A673 (cell line): ENCODE measurements at regions not wholly inside any gene's neighbourhood (a gene's known extent, or its start where the extent isn't known, plus 50 kb on each side); places are given as distances from the start of the nearest gene placed in this dataset.

Source experiments
- BruUV-seq: library from RNA; stranded (reverse); fragments of 400-500 nt; replicated peaks from 2 replicates; lab custom pipeline; 2021; lab: Mats Ljungman, UMichigan
- CTCF ChIA-PET: fragments of 300-600 bp; sonication (Branson Sonifier 250); formaldehyde crosslinking; loops from one replicate; lab custom pipeline; 2022; ENCODE audit warnings: antibody characterized with exemption; lab: Charles Lee
- POLR2A ChIA-PET: fragments of 300-600 bp; sonication (Branson Sonifier 250); formaldehyde crosslinking; loops from one replicate; lab custom pipeline; 2022; ENCODE audit warnings: antibody characterized with exemption; ENCODE audit not compliant: low non-redundant PET; lab: Charles Lee
- DNase-seq: peaks from one replicate; pipeline ENCODE4 v3.0.0-alpha.2; 2015; ENCODE audit warnings: low spot score
- H3K27ac ChIP-seq: fragments of 200-600 bp; sonication (generic); 2 replicates; pipeline ENCODE4 v1.5.1; 2016; ENCODE audit warnings: mixed run types, low read depth, mild to moderate bottlenecking, mixed read lengths, antibody characterized with exemption, low read length; ENCODE audit not compliant: poor library complexity, severe bottlenecking
- H3K27me3 ChIP-seq: fragments of 200-600 bp; sonication (generic); replicated peaks from 2 replicates; pipeline ENCODE4 v1.6.1; 2017; ENCODE audit warnings: mixed run types, low read depth, mild to moderate bottlenecking, mixed read lengths, antibody characterized with exemption, low read length; ENCODE audit not compliant: insufficient read depth, poor library complexity
- H3K36me3 ChIP-seq: fragments of 200-600 bp; sonication (generic); 2 replicates; pipeline ENCODE4 v1.6.1; 2016; ENCODE audit warnings: mixed run types, mild to moderate bottlenecking, mixed read lengths, antibody characterized with exemption, low read length; ENCODE audit not compliant: insufficient read depth, poor library complexity, severe bottlenecking
- H3K4me1 ChIP-seq: fragments of 200-600 bp; sonication (generic); 2 replicates; pipeline ENCODE4 v1.6.1; 2017; ENCODE audit warnings: mixed run types, mild to moderate bottlenecking, mixed read lengths, antibody characterized with exemption, low read length; ENCODE audit not compliant: insufficient read depth, poor library complexity, severe bottlenecking
- H3K4me3 ChIP-seq: fragments of 200-600 bp; sonication (generic); 2 replicates; pipeline ENCODE4 v1.5.1; 2016; ENCODE audit warnings: low read depth, mixed run types, mild to moderate bottlenecking, mixed read lengths, low read length; ENCODE audit not compliant: poor library complexity, severe bottlenecking
- H3K9me3 ChIP-seq: fragments of 200-600 bp; sonication (generic); 2 replicates; pipeline ENCODE4 v1.6.1; 2016; ENCODE audit warnings: mixed run types, low read depth, mild to moderate bottlenecking, mixed read lengths, antibody characterized with exemption, low read length; ENCODE audit not compliant: poor library complexity, severe bottlenecking
- EZH2 ChIP-seq: fragments of 200-600 bp; sonication (generic); IDR thresholded peaks from 2 replicates; pipeline ENCODE4 v1.6.1; 2017; ENCODE audit warnings: borderline replicate concordance, low read depth, mild to moderate bottlenecking, mixed read lengths, antibody characterized with exemption, low read length; ENCODE audit not compliant: poor library complexity, severe bottlenecking
- intact Hi-C: fragments of 100-400 bp; cut with micrococcal nuclease; formaldehyde crosslinking; loops from one replicate; pipeline ENCODE4 v1.10.0; 2022; ENCODE audit not compliant: unreplicated experiment
- TF ChIP-seq, protein P1 (sequence below): fragments of 300-800, 200-600 bp; sonication (generic); conservative IDR thresholded peaks from 2 replicates; pipeline ENCODE4 v1.5.1; 2017; ENCODE audit warnings: low read depth, mild to moderate bottlenecking, antibody characterized with exemption, low read length, moderate library complexity, mixed read lengths

DNA sequence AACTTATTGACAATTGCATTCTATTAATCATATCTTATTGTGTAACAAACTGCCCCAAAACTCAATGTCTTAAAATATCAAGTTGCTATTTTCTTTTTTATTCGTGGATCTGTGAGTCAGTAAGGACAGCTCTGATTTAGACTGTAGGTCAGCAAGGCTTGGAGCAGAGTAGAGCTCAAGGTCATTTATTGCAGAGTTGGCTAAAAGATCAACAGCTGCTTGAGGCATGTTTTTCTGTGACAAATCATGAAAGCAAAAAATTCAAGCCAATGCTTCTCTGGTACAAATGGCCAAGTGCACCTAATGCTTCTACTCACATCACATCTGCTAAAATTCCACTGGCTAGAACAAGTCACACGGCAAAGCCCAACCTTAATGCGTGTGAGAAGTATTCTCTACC is 497.7 kb upstream of the LRATD1 start:
- no peaks in the 10 kb centered on the region for H3K9me3 ChIP-seq
- H3K27me3 ChIP-seq, result no peaks in the 10 kb centered on the region
- no peaks in the 10 kb centered on the region for H3K36me3 ChIP-seq
- ChIA-PET POLR2A (no interaction called here), CTCF (no interaction called here)
- intact Hi-C loops, result no loop called here
- DNase-seq, result no peak
- no TSS peak for BruUV-seq
- no peak for TF ChIP-seq EZH2
- TF ChIP-seq, protein P1, sequence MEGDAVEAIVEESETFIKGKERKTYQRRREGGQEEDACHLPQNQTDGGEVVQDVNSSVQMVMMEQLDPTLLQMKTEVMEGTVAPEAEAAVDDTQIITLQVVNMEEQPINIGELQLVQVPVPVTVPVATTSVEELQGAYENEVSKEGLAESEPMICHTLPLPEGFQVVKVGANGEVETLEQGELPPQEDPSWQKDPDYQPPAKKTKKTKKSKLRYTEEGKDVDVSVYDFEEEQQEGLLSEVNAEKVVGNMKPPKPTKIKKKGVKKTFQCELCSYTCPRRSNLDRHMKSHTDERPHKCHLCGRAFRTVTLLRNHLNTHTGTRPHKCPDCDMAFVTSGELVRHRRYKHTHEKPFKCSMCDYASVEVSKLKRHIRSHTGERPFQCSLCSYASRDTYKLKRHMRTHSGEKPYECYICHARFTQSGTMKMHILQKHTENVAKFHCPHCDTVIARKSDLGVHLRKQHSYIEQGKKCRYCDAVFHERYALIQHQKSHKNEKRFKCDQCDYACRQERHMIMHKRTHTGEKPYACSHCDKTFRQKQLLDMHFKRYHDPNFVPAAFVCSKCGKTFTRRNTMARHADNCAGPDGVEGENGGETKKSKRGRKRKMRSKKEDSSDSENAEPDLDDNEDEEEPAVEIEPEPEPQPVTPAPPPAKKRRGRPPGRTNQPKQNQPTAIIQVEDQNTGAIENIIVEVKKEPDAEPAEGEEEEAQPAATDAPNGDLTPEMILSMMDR, result no peak
- no peak overlapping the region for H3K4me3 ChIP-seq
- no peaks in the 10 kb centered on the region for H3K4me1 ChIP-seq
- no peak overlapping the region for H3K27ac ChIP-seq

DNA sequence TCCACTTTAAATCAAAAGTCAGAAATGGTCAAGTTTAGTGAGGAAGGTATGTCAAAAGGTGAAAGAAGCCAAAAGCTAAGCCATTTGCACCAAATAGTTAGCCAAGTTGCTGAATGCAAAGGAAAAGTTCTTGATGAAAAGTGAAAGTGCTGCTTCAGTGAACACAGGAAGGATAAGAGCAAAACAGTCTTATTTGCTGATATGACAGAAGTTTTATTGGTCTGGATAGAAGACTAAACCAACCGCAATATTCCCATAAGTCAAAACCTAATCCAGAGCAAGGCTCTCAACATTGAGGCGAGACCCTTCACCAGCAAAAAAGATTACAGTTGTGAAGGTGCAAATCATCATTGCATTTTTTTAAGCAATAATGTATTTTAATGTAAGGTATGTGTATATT is 496.5 kb upstream of the LRATD1 start:
- Histone ChIP-seq H3K27me3 (no peaks in the 10 kb centered on the region), H3K4me3 (no peak overlapping the region), H3K36me3 (no peaks in the 10 kb centered on the region), H3K4me1 (no peaks in the 10 kb centered on the region), H3K27ac (no peak overlapping the region), H3K9me3 (no peaks in the 10 kb centered on the region)
- ChIA-PET CTCF (no interaction called here), POLR2A (no interaction called here)
- TF ChIP-seq, protein P1, result no peak
- TF ChIP-seq EZH2, result no peak
- intact Hi-C loops, result no loop called here
- no TSS peak for BruUV-seq
- DNase-seq, result no peak

DNA sequence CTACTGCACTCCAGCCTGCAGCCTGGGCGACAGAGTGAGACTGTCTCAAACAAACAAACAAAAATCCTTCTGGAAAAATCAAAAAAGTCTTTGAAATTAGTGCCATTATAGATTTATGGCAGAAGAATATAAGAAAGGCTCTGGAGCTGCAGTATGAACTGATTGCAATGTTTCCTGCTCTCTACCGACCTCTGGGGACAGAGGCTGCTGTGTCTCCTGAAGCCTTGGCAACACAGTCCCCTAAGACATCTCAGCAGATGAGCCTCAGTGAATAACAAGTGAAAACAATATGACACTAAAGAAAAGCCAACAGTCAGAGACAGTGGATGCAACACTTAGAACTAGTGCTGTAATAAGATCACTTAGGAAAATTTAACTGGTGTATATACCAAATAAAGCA is 494.9 kb upstream of the LRATD1 start:
- Histone ChIP-seq H3K27me3 (no peaks in the 10 kb centered on the region), H3K4me1 (no peaks in the 10 kb centered on the region), H3K36me3 (no peaks in the 10 kb centered on the region), H3K9me3 (no peaks in the 10 kb centered on the region), H3K4me3 (no peak overlapping the region), H3K27ac (no peak overlapping the region)
- DNase-seq, result no peak
- TF ChIP-seq, protein P1, result no peak
- TF ChIP-seq EZH2, result no peak
- ChIA-PET POLR2A (no interaction called here), CTCF (no interaction called here)
- no TSS peak for BruUV-seq
- intact Hi-C loops, result no loop called here
